Breast epithelium (tissue), 4 donors: ENCODE measurements at regions not wholly inside any gene's neighbourhood (a gene's known extent, or its start where the extent isn't known, plus 50 kb on each side); places are given as distances from the start of the nearest gene placed in this dataset.

Experiments used
- DNase-seq, 2 donors: peaks; one replicate each; pipeline ENCODE4 v3.0.0-alpha.2; 2019; ENCODE audit warnings: low spot score in 2 of 2
- H3K27ac ChIP-seq, 2 donors: fragments of 200-600 bp; sonication (generic) in 1 of 2; one replicate each; pipeline ENCODE4 v1.5.1; 2016 to 2019; ENCODE audit warnings: mild to moderate bottlenecking in 1 of 2
- H3K27me3 ChIP-seq, 2 donors: fragments of 200-600 bp; sonication (generic) in 1 of 2; one replicate each; pipeline versions ENCODE4 v1.5.1 to v1.6.0; 2017 to 2019; ENCODE audit warnings: control low read depth in 1 of 2, mild to moderate bottlenecking in 1 of 2
- H3K36me3 ChIP-seq: fragments of 200-600 bp; one replicate; pipeline ENCODE4 v1.5.1; 2019
- H3K4me1 ChIP-seq, 2 donors: fragments of 200-600 bp; sonication (generic); one replicate each; pipeline ENCODE4 v1.5.1; 2016 to 2019; ENCODE audit warnings: control low read depth in 1 of 2
- H3K4me3 ChIP-seq, 3 donors: fragments of 200-600 bp; sonication (generic); 1 replicate in 2 of 3; 2 replicates in 1 of 3; pipeline ENCODE4 v1.5.1; 2016 to 2019; ENCODE audit warnings: mild to moderate bottlenecking in 3 of 3, moderate library complexity in 2 of 3
- H3K9me3 ChIP-seq, 2 donors: fragments of 200-600 bp; sonication (generic) in 1 of 2; one replicate each; pipeline ENCODE4 v1.5.1; 2016 to 2019; ENCODE audit warnings: control low read depth in 1 of 2
- POLR2A ChIP-seq: fragments of 450-650 bp; IDR thresholded peaks from one replicate; pipeline ENCODE4 v1.6.1; 2016; ENCODE audit warnings: antibody characterized with exemption, mild to moderate bottlenecking, moderate library complexity
- POLR2AphosphoS5 ChIP-seq, 3 donors: sonication (generic); formaldehyde crosslinking; IDR thresholded peaks; one replicate each; pipeline ENCODE4 v1.6.1; 2017; ENCODE audit warnings: antibody characterized with exemption in 3 of 3
- intact Hi-C: fragments of 100-400 bp; cut with DNase I; formaldehyde crosslinking; loops from one replicate; pipeline ENCODE4 v1.15.1; 2023; ENCODE audit warnings: low total_unique reads
- TF ChIP-seq, protein P1 (sequence below), 3 donors: fragments of 450-650 bp; IDR thresholded peaks; one replicate each; pipeline ENCODE4 v1.5.1; 2016 to 2017; ENCODE audit warnings: antibody characterized with exemption in 3 of 3, mild to moderate bottlenecking in 3 of 3, moderate library complexity in 3 of 3

DNA sequence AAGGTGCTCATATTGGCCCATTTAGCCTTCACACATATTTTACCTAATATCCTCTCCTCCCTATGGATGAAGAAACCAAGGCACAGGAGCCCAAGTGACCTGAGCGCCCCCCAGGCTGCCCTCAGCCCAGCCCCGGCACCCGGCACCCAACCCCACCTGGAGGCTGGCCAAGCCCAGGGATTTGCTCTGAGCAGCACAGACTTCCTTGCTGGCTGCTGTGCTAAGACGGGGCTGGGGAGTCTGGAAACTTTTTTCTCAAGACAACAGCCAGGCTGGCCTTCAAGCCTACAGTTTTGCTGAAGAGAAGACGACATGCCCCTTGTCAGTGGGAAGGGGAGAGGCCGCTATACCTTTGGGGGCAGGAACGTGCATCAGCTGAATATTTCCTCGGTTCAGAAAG is 52.7 kb upstream of the LAMA1 start:
- Histone ChIP-seq H3K27me3 (no peaks in the 10 kb centered on the region), H3K4me3 (no peak overlapping the region), H3K4me1 (no peaks in the 10 kb centered on the region), H3K36me3 (no peaks in the 10 kb centered on the region), H3K9me3 (no peaks in the 10 kb centered on the region), H3K27ac (no peak overlapping the region)
- no peak for DNase-seq
- TF ChIP-seq POLR2AphosphoS5 (IDR thresholded peaks at IDR 0.05) (no peak), POLR2A (no peak)
- TF ChIP-seq, protein P1, sequence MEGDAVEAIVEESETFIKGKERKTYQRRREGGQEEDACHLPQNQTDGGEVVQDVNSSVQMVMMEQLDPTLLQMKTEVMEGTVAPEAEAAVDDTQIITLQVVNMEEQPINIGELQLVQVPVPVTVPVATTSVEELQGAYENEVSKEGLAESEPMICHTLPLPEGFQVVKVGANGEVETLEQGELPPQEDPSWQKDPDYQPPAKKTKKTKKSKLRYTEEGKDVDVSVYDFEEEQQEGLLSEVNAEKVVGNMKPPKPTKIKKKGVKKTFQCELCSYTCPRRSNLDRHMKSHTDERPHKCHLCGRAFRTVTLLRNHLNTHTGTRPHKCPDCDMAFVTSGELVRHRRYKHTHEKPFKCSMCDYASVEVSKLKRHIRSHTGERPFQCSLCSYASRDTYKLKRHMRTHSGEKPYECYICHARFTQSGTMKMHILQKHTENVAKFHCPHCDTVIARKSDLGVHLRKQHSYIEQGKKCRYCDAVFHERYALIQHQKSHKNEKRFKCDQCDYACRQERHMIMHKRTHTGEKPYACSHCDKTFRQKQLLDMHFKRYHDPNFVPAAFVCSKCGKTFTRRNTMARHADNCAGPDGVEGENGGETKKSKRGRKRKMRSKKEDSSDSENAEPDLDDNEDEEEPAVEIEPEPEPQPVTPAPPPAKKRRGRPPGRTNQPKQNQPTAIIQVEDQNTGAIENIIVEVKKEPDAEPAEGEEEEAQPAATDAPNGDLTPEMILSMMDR (IDR thresholded peaks at IDR 0.05): no peak
- intact Hi-C loops: no loop called here

DNA sequence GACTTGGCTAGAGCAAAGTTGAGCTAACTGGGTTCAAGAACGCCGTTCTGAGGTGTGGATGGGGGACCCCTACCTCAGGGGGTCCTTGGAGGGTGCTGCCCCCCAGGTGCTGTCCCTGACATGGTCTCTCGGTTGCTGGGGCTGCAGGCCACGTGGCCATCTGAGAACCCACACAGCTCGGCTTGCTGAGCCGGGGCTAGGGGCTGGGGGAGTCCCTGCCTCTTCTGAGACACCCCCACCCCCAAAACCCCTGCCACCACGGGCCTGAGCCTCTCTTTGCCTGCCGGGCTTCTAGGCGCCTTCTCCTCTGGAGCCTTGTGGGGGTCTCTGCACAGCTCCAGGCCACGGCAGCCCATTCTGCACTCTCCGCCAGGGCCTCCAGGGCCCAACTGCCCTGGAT is 52.0 kb upstream of the LAMA1 start:
- no peak for DNase-seq
- TF ChIP-seq, protein P1 (IDR thresholded peaks at IDR 0.05): no peak
- no peak for TF ChIP-seq POLR2AphosphoS5 (IDR thresholded peaks at IDR 0.05)
- TF ChIP-seq POLR2A: no peak
- H3K27me3 ChIP-seq: no peaks in the 10 kb centered on the region
- intact Hi-C loops: no loop called here
- no peaks in the 10 kb centered on the region for H3K36me3 ChIP-seq
- no peaks in the 10 kb centered on the region for H3K4me1 ChIP-seq
- H3K27ac ChIP-seq: no peak overlapping the region
- H3K4me3 ChIP-seq: no peak overlapping the region
- no peaks in the 10 kb centered on the region for H3K9me3 ChIP-seq

DNA sequence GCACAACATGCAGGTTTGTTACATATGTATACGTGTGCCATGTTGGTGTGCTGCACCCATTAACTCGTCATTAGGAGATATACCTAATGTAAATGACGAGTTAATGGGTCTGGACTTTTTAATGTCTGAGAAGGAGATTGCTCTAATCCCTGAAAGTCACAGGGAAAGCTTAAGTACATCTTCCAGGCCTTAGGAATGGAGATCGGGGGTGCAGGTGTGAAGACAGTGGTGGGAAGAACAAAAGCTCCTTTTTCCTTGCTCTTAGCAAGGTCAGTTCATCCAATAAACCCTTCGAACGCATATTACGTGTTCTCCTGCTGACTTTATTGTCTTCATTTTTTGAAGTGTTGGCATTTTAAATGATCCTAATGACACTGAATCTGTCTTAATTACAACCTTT is 50.8 kb upstream of the LAMA1 start:
- H3K4me1 ChIP-seq: no peaks in the 10 kb centered on the region
- intact Hi-C loops: no loop called here
- H3K9me3 ChIP-seq: no peaks in the 10 kb centered on the region
- TF ChIP-seq, protein P1 (IDR thresholded peaks at IDR 0.05): no peak
- TF ChIP-seq POLR2A: no peak
- no peak for TF ChIP-seq POLR2AphosphoS5 (IDR thresholded peaks at IDR 0.05)
- DNase-seq: no peak
- H3K4me3 ChIP-seq: no peak overlapping the region
- no peak overlapping the region for H3K27ac ChIP-seq
- no peaks in the 10 kb centered on the region for H3K27me3 ChIP-seq
- no peaks in the 10 kb centered on the region for H3K36me3 ChIP-seq
